SK-N-MC (cell line): ENCODE measurements at regions not wholly inside any gene's neighbourhood (a gene's known extent, or its start where the extent isn't known, plus 50 kb on each side); places are given as distances from the start of the nearest gene placed in this dataset.

Source experiments
- EZH2 ChIP-seq: fragments of 200-600 bp; sonication (generic); IDR thresholded peaks from one replicate; pipeline ENCODE4 v1.6.1; 2017; ENCODE audit warnings: antibody characterized with exemption
- POLR2AphosphoS5 ChIP-seq: IDR thresholded peaks from 2 replicates; pipeline ENCODE4 v1.6.1; 2012; ENCODE audit warnings: mild to moderate bottlenecking, low read depth, low read length, borderline replicate concordance

DNA sequence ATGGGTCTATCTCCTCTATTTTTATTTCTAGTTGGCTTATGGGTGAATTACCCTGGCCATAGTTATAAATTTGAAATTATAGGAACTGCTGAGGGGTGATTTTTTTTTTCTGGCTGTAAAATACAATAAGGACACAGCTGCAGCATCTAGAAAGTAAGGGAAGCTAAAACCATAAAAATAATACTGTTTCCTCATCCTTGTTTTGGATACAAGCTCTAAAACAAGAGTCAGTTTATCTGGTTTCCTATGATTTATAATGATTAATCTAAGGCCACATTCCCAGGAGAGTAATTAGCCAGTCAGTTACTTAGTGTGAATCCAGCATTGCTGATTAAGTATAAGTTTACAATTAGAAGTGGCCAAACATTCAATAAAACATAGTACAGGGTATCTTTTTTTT, 219.1 kb upstream of the NBEA start:
- TF ChIP-seq EZH2 (no peak), POLR2AphosphoS5 (no peak)
